ENCODE measurements at regions not wholly inside any gene's neighbourhood (a gene's known extent, or its start where the extent isn't known, plus 50 kb on each side); places are given as distances from the start of the nearest gene placed in this dataset.
"Not testable (repeated sequence)": the region's sequence is repeated elsewhere in the genome, so short reads cannot be mapped to it uniquely, and the experiment has no call there.

DNA sequence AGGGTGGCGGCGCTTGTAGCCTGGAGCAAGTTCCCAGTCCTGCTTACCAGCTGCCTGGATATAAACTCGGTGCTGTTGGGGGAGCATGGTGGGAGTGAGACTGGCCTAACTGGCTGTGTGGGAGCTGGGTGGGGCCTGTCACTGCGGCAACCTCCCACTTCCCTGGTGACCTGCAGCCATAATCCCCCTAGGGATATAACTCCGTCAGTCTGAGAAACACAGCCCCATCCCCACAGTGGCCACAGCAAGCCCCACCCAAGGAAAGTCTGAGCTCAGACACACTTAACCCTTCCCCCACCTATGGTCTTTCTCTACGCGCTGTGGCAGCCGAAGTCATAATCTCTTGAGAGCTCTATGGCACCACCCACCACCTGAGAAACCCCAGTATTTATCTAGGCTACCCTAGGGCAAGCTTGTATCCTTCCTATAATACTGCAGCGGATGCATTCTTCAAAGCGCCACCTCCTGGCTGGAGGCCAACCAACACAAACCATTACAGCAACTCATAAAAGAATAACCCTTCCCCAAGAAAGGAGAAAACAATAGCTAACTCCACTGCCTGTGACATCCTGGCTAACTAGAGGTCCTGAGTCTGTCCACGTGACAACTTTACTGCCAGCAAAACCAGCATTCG, 57.4 kb downstream of the ZNF648 start:
- no peak for DNase-seq

DNA sequence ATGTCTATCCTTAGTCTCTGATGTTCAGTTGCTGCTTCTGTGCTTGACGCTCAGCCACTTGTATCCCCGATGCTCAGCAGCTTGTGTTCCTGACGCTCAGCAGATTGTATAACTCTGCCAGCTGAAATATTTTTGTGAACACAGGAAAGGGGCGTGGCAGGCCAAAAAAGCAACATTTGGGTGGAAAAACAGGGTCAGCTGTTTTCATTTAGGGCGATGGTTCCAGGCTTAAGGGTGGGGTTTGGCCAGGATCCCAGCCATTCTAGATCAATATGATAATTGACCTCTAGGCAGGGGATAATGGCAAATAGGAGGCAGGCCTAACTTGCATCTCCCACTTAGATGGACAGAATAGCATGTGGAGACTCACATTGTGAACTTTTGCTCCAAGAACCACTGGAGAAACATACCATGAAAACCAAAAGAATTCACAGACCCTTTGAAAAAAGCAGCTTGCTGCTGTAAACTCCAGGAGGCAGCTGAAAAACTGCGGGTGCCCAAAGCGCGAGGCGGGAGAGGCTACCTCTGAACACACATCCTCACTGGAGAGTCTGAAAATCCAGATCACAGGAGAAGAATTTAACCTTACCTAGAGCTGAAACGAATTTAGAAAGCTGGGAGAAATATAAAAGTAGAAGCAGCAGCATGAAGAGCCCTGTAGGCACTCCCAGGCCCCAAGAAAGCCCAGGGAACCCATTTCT, 58.3 kb downstream of the ZNF648 start:
- DNase-seq, result no peak

DNA sequence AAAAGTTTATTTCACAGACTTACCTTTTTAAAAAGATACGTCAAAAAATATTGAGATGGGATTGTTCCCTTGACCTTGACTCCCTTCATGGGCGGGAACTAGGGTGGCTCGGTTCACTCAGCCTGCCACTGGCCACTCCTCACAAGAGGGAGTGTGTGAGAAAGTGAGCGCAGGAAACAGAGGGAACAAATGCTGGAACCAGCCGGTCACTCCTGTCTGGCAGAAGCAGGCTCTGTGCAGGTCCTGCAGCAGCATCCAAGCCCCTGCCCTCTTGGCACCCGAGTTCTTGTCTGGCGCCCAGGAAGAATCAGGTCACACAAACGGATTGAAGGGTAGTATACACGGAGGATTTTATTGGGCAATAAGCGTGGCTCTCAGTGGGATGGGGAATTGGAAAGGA, 58.9 kb downstream of the ZNF648 start:
- no peak for DNase-seq

DNA sequence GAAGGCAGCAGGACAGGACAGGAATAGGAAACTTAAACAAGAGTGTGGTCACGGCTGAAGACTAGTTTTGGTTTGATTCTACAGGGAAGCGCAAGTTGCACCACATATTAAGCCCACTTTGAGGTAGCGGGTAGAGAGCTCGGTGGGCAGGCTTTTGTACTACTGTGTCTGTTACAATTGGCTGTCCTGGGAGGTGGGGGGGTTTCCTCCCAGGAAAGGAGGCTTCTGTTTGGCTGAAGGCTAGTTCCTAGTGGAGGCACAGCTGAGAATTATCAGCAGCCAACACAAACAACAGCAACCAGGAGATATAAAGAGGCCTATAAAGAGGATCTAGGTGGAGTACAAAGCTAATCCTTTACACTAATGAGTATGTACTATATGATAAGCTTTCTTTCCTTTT, 62.7 kb downstream of the ZNF648 start:
- no peak for DNase-seq

DNA sequence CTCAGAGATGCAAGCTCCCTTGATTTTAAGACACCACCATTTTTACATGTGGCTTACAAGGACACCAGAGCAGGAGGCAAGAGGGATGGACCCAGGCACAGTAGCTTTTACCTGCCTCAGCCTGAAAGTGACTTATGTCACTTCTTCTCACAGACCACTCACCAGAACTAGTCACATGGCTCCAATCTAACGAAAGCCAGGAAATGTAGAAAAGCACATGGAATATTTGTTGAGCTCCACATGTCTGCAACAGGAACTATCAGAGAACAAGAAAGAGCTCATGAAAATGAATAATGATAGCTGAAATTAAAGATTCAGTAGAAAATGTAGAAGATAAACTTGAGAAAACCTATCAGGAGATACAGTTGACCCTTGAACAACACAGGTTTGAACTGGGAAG, 69.4 kb downstream of the ZNF648 start:
- no peak for DNase-seq

DNA sequence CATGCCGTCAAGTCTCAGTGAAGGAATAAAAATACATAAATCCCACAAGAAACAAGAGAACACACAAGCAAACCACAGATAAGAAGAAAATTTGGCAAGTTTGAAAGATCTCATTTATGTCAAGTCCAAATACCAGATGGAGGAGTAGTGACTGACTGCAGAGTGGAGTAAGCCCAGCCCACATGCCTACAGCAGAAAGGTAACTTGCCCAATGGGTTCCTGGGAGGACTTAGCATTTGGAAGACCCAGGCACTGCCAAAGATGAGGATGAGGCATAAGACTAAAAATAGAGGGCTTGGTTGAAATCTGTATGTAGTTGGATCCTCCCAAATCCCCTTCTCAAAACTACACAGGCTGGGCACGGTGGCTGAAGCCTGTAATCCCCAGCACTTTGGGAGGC, 70.8 kb downstream of the ZNF648 start:
- no peak for DNase-seq

DNA sequence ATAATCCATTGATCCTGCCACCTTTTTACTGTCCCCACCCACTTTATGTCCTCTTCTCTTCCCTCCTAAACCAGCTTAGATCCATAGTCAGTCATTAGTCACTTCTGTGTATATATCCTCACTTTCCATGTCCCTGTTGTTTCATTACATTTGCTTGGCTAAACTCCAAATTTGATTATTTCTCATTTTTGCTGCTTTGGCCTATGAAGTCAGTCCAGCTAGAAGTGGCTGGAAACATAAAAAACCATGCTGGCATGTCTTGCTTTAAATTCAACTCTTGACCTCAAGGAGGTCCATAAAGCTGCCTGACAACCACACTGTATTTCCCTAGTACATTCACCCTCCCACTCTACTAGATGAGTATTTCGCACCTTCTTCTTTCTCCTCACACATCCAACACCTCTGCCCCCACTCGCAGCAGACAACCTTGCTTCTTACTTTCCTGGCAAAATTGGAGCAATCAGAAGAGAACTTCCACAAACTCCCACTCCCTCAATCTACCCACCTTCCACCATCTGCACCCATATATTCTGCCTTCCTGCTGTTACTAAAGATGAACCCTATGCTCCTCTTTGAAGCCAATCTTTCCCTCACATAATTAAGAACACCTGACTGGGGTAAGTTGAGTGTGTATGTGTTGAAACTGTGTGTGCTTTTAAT, 72.1 kb downstream of the ZNF648 start:
- no peak for DNase-seq

DNA sequence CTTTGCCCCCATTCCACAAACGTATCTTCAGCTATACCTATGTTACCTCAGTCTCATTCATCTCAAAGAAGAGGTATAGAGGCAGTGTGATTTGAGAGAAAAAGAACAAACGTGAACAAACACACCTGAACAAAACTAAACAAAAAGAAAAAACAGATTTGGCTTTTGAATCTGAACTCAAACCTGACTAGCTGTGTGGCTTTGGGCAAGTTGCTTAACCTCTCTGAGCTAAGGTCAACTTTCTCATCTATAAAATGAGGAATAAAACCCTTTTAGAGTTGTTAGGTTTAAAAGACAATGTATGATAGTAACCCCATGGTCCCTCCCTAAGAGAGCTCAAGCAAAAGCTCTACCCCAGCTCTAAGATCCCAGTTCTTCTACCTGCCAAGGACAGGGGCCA, 73.5 kb downstream of the ZNF648 start:
- no peak for DNase-seq

DNA sequence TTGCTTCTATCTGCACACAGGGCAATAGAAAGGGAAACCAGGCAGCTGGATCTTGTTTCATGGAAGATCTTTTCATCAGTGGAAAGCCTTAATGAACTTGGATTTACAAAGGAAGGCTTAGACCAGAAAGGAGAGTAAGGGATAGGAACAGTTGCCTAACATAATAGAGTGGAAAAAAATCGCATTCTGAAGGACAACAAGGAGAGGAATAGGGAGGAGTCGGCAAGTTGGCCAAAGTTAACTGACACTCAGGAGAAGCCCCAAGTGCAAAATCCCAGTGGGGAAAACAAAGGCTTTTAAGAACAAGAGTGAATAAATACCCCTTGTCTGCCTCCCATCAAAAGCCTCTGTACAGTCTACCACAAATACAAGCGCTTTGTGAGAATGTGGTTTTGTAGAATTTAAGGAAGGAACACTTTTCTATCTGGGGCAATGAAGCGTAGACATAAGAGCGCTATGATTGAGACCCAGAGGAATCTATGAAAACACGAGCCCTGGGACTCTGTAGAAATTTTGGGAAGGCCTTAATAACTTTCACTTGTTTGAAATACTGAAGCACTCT, 74.1 kb downstream of the ZNF648 start:
- DNase-seq, result no peak

DNA sequence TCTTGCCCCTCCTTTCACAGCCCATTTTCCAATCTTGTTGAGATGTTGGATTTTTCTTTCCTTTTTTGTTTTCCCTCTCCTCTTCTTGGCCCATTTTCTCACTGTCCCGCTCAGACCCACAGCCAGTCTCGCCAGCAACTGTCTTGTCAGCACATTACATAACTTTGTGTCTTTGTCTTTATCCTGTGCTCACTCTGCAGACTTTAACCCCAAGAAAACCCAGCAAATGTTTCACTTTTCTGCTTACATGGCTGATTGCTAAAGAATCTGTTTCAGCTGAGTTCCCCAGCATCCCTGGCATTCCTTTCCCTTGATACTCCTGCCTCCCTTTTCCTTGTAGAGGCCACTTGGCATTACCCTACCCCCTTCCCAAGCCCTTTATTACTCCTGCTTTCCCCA, 74.6 kb downstream of the ZNF648 start:
- DNase-seq, result no peak

DNA sequence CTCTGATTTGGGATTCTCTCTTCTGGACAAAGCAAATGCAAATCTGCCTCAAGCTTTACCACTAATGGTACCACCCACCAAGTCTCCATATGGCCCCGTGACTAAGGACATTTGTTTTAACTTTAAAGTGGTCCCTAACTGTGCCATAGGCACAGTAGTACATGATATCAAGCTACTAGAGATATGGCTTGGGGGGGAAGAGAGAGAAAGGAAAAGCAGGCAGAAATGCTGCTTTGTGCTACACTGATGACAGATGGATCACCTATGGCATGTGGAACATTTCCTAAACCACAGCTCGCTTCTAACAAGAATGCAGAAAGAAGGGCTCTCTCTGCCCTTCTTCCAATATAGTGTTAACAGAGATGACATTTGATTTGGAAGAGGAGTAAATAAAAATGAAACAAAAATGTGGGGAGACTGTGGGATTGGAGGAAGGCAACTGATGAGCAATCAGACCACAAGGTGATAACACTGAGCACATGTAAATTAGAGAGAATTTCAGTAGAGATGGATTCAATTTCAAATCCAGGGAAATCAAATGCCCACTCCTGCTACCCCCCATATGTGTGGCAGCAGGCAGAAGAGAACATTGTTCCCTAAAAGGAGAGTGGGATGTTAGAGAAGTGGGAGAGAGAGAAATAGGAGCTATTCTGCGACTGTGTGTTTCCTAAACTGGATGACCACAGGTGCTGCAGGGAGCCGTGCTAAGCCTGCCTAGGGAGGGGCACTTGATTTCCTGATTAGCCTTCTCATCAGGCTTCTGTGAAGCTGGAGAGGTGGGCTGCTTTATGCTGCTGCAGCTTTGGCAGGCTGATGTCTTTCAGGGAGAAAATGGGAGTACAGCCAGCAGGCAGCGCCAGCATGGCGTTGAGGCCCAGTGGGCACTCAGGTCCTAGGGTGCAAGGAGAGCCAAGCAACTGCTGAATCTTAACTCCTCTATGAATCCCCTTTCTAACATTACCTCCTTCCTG, 75.3 kb downstream of the ZNF648 start:
- no peak for DNase-seq

DNA sequence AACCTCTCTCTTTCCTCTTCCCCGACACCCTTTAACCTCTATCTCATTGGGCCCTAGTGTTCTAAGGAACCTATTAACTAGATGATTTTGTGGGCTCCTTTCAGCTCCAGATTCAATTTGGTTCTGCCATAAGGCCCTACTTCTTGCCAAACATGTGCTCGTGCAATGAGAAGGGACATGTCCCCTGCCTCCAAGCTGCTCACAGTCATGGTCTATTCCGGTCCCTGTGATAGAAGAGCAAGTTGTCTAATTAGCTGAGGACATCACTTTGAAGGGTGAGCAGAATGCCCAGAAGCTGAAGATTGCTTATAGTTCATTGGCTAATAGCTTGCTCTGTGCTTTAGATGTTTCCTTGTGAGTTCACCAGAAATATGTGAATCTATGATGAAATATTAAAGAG, 76.2 kb downstream of the ZNF648 start:
- no peak for DNase-seq

DNA sequence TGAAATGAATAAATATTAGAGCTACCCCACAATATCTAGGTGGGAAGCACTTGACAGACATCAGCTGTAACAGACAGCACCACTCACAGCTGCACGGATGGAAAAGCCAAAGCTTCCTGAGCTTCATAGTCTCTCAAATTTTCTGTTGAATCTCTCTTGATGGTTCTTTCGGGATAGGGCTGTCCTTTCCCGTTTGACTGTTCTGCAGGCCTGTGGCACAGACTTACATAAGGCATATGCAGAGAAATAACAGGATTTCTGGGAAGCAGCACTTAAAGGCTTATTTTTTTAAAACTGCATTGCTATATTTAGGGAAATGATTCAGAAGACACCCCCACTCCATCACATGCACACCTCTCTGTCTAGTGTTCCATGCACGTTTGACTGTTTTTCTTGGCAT, 77.5 kb downstream of the ZNF648 start:
- no peak for DNase-seq

DNA sequence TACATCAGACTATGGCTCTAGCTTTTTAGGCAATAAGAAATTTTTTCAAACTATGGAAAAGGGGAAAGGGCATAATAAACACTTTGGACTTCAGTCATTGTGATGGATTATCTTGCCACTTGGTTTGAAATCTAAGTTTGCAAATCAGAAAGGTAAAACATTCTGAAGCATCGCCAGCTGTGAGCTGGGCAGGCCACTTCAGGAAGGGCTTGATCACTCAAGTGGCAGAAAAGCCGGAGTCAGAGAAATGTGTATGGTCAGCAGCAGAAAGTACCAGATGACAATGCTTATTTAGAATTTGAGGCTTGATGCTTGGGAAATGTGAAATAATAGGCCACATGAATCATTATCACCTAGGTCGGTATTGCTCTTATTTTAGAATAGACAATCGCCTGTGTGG, 79.7 kb downstream of the ZNF648 start:
- DNase-seq, result no peak

DNA sequence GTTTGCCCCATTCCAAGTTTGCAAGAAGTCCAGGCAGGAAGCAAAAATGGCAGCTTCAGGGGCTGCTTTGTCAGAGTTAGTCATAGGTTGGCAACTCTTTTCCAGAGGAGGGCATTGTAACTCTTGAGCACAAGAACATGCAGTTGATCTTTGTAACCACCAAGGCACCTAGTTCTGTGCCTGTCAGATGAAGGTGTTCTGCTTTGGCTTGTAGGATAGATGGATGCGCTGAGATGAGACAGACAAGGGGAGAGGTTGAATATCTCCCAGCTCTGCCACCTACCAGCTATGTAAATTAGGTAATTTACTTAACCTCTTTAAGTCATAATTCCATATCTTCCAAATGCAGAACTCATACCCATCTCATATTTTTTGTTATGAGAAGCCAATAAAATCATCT, 89.3 kb downstream of the ZNF648 start:
- no peak for DNase-seq

DNA sequence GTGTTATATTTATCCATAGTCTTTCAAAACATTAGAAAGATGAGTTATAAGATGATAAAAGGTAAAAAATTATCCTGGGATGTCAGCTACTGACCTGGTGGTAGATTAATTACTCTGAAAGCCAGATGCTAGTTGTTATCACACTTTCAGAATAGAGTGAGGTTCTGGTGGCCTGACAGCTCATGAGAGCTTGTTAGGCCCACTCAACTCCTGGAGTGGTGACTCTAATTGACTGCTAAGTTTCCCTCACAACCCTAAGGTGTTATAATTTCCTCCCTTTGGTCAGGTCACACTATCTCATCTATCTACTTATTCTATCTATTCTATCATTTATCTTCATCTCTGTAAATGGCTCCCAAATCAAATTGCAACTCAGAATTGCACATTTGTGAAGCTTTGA, 90.1 kb downstream of the ZNF648 start:
- DNase-seq, result no peak

DNA sequence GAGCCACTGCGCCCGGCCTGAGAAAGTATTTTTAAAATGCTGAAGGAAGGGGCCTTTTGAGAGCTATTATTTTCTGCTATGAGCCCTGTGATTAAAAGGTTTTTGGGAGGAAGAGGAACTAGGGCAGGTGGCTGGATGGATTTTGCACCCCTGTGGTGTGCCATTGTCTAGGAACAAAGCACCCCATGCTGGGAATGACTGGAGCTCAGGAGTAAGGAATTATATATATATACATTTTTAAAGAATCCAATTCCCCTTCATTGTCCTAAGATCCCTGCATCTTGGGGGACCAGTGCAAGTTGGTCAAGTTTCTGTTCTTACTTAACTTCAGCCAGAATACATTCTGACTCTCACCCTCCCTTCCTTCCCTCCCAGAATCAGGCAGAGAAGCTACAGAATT, 91.6 kb downstream of the ZNF648 start:
- DNase-seq, result no peak

DNA sequence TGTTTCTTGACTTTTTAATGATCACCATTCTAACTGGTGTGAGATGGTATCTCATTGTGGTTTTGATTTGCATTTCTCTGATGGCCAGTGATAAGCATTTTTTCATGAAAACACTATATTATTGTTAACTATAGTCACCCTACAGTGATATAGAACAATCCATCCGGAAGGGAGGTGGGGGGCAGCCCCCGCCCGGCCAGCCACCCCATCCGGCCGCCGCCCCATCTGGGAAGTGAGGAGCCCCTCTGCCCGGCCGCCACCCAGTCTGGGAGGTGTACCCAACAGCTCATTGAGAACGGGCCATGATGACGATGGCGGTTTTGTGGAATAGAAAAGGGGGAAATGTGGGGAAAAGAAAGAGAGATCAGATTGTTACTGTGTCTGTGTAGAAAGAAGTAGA, 106.8 kb downstream of the ZNF648 start:
- not testable (repeated sequence) for DNase-seq

DNA sequence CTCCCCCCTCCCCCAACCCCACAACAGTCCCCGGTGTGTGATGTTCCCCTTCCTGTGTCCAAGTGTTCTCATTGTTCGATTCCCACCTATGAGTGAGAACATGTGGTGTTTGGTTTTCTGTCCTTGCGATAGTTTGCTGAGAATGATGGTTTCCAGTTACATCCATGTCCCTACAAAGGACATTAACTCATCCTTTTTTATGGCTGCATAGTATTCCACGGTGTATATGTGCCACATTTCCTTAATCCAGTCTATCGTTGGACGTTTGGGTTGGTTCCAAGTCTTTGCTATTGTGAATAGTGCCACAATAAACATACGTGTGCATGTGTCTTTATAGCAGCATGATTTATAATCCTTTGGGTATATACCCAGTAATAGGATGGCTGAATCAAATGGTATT, 107.3 kb downstream of the ZNF648 start:
- DNase-seq, result not testable (repeated sequence)

DNA sequence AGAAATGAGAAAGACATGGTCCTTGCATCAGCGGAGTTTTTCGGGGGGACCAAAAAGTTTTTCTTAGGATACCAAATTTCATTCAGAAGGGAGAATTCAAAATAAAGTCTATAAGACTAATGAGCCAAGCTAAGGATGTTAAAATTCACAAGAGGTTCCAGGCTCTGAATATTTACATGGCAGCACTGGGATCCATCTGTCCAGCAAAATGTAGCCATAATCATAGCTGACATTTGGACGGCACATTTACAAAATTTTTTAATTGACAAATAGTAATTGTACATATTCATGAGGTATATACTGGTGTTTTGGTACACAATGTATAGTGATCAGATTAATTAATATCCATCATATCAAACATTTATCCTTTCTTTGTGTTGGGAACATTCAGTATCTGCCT, 107.9 kb downstream of the ZNF648 start:
- no peak for DNase-seq

DNA sequence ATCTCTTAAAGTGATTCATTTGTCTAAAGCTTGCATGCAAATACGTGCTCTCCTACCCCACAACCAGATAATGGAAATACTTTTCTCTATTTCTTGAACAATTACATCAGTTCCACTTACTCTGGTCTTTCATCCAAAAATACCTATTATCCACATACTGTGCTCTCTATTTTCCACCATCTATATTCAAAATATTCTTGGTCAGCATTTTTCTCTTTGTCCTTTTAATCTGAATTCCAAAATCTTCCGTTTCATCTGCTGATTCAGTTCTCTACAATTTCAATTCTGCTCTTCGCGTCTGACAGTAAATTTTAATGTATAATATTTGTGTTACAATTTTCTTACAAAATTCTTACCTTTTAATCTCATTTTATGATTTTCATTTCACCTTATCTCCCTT, 110.3 kb downstream of the ZNF648 start:
- DNase-seq, result no peak

DNA sequence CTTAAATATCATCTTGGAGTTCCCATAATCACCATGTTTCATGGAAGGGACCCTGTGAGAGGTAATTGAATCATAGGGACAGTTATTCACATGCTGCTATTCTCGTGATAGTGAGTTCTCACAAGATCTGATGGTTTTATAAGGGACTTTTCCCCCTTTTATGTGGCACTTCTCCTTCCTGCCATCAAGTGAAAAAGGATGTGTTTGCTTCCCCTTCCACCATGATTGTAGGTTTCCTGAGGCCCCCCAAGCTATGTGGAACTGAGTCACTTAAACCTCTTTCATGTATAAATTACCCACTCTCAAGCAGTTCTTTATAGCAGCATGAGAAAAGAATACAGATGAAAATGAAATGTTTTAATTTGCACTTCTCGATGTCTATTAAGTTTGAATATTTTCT, 112.0 kb downstream of the ZNF648 start:
- DNase-seq, result no peak

Measured in muscle of arm (tissue), 1 donor.